HepG2 (cell line): ENCODE measurements at regions not wholly inside any gene's neighbourhood (a gene's known extent, or its start where the extent isn't known, plus 50 kb on each side); places are given as distances from the start of the nearest gene placed in this dataset.

Source experiments
- ETV6 ChIP-seq: sonication (generic); formaldehyde crosslinking; conservative IDR thresholded peaks from 2 replicates; pipeline ENCODE4 v1.4.0; 2020; ENCODE audit warnings: missing genetic modification reagents
- GATA4 ChIP-seq: sonication (generic); IDR thresholded peaks from 2 replicates; pipeline ENCODE4 v1.6.1; 2016; ENCODE audit warnings: antibody characterized with exemption, low read depth, borderline replicate concordance
- GATAD1 ChIP-seq: IDR thresholded peaks from 2 replicates; pipeline ENCODE4 v1.6.1; 2016; ENCODE audit warnings: missing genetic modification reagents, missing compliant biosample characterization
- GTF2F1 ChIP-seq: fragments of 150-350 bp; IDR thresholded peaks from 2 replicates; pipeline ENCODE4 v1.6.1; 2014; ENCODE audit warnings: low read length
- HCFC1 ChIP-seq: fragments of 150-350 bp; IDR thresholded peaks from 2 replicates; pipeline ENCODE4 v1.6.1; 2014; ENCODE audit warnings: low read depth, low read length
- HNRNPLL ChIP-seq: fragments of 200-400 bp; formaldehyde crosslinking; IDR thresholded peaks from 2 replicates; pipeline ENCODE4 v1.6.1; 2017; ENCODE audit warnings: mild to moderate bottlenecking, low read depth, low read length; ENCODE audit not compliant: poor library complexity, severe bottlenecking
- HOXA7 ChIP-seq: sonication (generic); formaldehyde crosslinking; IDR thresholded peaks from 2 replicates; pipeline ENCODE4 v1.8.1; 2022; ENCODE audit warnings: mild to moderate bottlenecking, missing genetic modification reagents, moderate library complexity
- KAT8 ChIP-seq: IDR thresholded peaks from 2 replicates; pipeline ENCODE4 v1.6.1; 2016; ENCODE audit warnings: missing genetic modification reagents, missing compliant biosample characterization
- KDM4B ChIP-seq: sonication (generic); formaldehyde crosslinking; IDR thresholded peaks from 2 replicates; pipeline ENCODE4 v1.4.0; 2020; ENCODE audit warnings: missing genetic modification reagents
- MEIS2 ChIP-seq: sonication (generic); formaldehyde crosslinking; IDR thresholded peaks from 2 replicates; pipeline ENCODE4 v1.9.0; 2021; ENCODE audit warnings: mild to moderate bottlenecking, missing genetic modification reagents
- PLRG1 ChIP-seq: fragments of 450-650 bp; conservative IDR thresholded peaks from 2 replicates; pipeline ENCODE4 v1.6.1; 2016
- U2AF2 ChIP-seq: fragments of 200-400 bp; formaldehyde crosslinking; IDR thresholded peaks from 2 replicates; pipeline ENCODE4 v1.6.1; 2017; ENCODE audit warnings: low read depth, mild to moderate bottlenecking, low read length
- ZBTB8A ChIP-seq: sonication (generic); formaldehyde crosslinking; IDR thresholded peaks from 2 replicates; pipeline ENCODE4 v1.4.0; 2020; ENCODE audit warnings: mild to moderate bottlenecking, low read depth, missing genetic modification reagents, borderline replicate concordance
- ZKSCAN8 ChIP-seq: IDR thresholded peaks from 2 replicates; pipeline ENCODE4 v1.6.1; 2016; ENCODE audit warnings: borderline replicate concordance, missing genetic modification reagents, missing compliant biosample characterization
- TF ChIP-seq, protein P1 (sequence below): sonication (generic); formaldehyde crosslinking; IDR thresholded peaks from 2 replicates; pipeline ENCODE4 v1.4.0; 2020; ENCODE audit warnings: missing genetic modification reagents
- TF ChIP-seq, protein P2 (sequence below): sonication (generic); formaldehyde crosslinking; IDR thresholded peaks from 2 replicates; pipeline ENCODE4 v1.5.0; 2020; ENCODE audit warnings: missing genetic modification reagents
- TF ChIP-seq, protein P3 (sequence below): sonication (generic); formaldehyde crosslinking; IDR thresholded peaks from 2 replicates; pipeline ENCODE4 v1.5.1; 2020; ENCODE audit warnings: missing genetic modification reagents, mild to moderate bottlenecking, borderline replicate concordance
- TF ChIP-seq, protein P4 (sequence below): sonication (generic); formaldehyde crosslinking; IDR thresholded peaks from 2 replicates; pipeline ENCODE4 v1.4.0; 2020; ENCODE audit warnings: low read depth, mild to moderate bottlenecking, missing genetic modification reagents
- TF ChIP-seq, protein P5 (sequence below): sonication (generic); formaldehyde crosslinking; IDR thresholded peaks from 2 replicates; pipeline ENCODE4 v1.4.0; 2020; ENCODE audit warnings: missing genetic modification reagents, borderline replicate concordance
- TF ChIP-seq, protein P6 (sequence below): sonication (generic); formaldehyde crosslinking; IDR thresholded peaks from 2 replicates; pipeline ENCODE4 v1.4.0; 2020; ENCODE audit warnings: mild to moderate bottlenecking, low read depth, missing genetic modification reagents
- TF ChIP-seq, protein P7 (sequence below), 2 experiments: fragments of 450-650 bp in 1 of 2; sonication (generic) in 1 of 2; formaldehyde crosslinking; IDR thresholded peaks; 2 replicates each; pipeline versions ENCODE4 v1.5.0 to v1.8.0; 2020 to 2022; ENCODE audit warnings: mild to moderate bottlenecking in 1 of 2, missing genetic modification reagents in 1 of 2

DNA sequence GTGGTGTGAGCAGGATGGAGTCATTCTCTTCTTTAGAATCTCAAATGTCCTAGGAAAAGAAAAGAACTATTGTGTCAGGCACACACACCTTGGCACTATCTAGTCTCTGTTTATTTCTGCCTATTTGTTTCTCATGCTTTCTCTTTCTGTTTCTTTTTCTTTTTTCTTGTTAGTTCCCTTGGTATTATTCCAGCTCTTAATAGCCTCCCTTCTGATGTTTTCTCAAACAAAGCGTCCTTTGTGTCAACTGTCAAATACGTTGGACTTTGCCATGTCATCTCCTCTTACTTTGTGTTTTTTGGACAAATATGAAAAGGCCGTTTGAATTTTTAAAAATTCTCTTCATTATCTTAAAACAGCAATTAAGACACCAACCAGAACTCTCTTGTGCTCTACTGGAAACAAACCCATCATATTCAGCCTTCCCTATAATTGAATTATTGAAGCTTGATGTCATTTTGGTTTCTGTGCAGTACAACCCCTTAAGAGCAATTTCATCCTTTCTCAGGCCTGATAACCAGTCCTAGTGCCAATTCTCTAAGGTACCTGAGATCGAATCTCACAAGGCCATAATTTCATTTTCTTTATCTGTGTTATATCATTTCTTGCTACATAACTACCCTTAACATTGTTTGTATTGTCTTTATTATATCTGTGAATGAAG lies 497.8 kb upstream of the NRP1 start (continued):
- TF ChIP-seq, protein P1, sequence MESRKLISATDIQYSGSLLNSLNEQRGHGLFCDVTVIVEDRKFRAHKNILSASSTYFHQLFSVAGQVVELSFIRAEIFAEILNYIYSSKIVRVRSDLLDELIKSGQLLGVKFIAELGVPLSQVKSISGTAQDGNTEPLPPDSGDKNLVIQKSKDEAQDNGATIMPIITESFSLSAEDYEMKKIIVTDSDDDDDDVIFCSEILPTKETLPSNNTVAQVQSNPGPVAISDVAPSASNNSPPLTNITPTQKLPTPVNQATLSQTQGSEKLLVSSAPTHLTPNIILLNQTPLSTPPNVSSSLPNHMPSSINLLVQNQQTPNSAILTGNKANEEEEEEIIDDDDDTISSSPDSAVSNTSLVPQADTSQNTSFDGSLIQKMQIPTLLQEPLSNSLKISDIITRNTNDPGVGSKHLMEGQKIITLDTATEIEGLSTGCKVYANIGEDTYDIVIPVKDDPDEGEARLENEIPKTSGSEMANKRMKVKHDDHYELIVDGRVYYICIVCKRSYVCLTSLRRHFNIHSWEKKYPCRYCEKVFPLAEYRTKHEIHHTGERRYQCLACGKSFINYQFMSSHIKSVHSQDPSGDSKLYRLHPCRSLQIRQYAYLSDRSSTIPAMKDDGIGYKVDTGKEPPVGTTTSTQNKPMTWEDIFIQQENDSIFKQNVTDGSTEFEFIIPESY (CRISPR knock-in tag), result no peak
- no peak for TF ChIP-seq GATA4
- TF ChIP-seq, protein P2, sequence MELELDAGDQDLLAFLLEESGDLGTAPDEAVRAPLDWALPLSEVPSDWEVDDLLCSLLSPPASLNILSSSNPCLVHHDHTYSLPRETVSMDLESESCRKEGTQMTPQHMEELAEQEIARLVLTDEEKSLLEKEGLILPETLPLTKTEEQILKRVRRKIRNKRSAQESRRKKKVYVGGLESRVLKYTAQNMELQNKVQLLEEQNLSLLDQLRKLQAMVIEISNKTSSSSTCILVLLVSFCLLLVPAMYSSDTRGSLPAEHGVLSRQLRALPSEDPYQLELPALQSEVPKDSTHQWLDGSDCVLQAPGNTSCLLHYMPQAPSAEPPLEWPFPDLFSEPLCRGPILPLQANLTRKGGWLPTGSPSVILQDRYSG, result no peak
- no peak for TF ChIP-seq ZKSCAN8 (CRISPR knock-in tag)
- no peak for TF ChIP-seq ETV6 (CRISPR knock-in tag)
- no peak for TF ChIP-seq HOXA7 (CRISPR knock-in tag)
- TF ChIP-seq, protein P3, sequence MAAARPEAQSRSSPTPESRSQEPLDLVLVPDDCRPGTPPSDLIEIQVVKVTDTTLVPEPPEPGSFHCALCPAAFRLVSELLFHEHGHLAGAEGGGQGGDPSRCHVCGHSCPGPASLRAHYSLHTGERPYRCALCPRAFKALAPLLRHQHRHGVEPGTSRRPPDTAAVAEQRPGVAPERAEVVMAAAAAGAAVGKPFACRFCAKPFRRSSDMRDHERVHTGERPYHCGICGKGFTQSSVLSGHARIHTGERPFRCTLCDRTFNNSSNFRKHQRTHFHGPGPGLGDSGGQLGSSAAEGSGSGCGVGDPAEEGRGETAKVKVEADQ, result no peak
- no peak for TF ChIP-seq ZBTB8A (CRISPR knock-in tag)
- no peak for TF ChIP-seq KDM4B
- TF ChIP-seq KAT8 (CRISPR knock-in tag), result 0 out of 2 replicates have a peak, but pooled peaks have one; percentile 47
- no peak for TF ChIP-seq GTF2F1
- TF ChIP-seq GATAD1, result no peak
- TF ChIP-seq MEIS2, result no peak
- no peak for TF ChIP-seq PLRG1
- TF ChIP-seq, protein P4, sequence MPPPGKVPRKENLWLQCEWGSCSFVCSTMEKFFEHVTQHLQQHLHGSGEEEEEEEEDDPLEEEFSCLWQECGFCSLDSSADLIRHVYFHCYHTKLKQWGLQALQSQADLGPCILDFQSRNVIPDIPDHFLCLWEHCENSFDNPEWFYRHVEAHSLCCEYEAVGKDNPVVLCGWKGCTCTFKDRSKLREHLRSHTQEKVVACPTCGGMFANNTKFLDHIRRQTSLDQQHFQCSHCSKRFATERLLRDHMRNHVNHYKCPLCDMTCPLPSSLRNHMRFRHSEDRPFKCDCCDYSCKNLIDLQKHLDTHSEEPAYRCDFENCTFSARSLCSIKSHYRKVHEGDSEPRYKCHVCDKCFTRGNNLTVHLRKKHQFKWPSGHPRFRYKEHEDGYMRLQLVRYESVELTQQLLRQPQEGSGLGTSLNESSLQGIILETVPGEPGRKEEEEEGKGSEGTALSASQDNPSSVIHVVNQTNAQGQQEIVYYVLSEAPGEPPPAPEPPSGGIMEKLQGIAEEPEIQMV (CRISPR knock-in tag), result no peak
- TF ChIP-seq, protein P5, sequence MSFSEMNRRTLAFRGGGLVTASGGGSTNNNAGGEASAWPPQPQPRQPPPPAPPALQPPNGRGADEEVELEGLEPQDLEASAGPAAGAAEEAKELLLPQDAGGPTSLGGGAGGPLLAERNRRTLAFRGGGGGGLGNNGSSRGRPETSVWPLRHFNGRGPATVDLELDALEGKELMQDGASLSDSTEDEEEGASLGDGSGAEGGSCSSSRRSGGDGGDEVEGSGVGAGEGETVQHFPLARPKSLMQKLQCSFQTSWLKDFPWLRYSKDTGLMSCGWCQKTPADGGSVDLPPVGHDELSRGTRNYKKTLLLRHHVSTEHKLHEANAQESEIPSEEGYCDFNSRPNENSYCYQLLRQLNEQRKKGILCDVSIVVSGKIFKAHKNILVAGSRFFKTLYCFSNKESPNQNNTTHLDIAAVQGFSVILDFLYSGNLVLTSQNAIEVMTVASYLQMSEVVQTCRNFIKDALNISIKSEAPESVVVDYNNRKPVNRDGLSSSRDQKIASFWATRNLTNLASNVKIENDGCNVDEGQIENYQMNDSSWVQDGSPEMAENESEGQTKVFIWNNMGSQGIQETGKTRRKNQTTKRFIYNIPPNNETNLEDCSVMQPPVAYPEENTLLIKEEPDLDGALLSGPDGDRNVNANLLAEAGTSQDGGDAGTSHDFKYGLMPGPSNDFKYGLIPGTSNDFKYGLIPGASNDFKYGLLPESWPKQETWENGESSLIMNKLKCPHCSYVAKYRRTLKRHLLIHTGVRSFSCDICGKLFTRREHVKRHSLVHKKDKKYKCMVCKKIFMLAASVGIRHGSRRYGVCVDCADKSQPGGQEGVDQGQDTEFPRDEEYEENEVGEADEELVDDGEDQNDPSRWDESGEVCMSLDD (CRISPR knock-in tag), result no peak
- TF ChIP-seq, protein P6, sequence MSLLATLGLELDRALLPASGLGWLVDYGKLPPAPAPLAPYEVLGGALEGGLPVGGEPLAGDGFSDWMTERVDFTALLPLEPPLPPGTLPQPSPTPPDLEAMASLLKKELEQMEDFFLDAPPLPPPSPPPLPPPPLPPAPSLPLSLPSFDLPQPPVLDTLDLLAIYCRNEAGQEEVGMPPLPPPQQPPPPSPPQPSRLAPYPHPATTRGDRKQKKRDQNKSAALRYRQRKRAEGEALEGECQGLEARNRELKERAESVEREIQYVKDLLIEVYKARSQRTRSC (CRISPR knock-in tag), result no peak
- no peak for TF ChIP-seq HCFC1
- no peak for TF ChIP-seq HNRNPLL
- TF ChIP-seq, protein P7, sequence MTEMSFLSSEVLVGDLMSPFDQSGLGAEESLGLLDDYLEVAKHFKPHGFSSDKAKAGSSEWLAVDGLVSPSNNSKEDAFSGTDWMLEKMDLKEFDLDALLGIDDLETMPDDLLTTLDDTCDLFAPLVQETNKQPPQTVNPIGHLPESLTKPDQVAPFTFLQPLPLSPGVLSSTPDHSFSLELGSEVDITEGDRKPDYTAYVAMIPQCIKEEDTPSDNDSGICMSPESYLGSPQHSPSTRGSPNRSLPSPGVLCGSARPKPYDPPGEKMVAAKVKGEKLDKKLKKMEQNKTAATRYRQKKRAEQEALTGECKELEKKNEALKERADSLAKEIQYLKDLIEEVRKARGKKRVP (CRISPR knock-in tag; IDR thresholded peaks at IDR 0.05), result no peak
- no peak for TF ChIP-seq U2AF2
